Mesenchymal stem cell (in vitro differentiated cells and primary cell): ENCODE measurements at regions not wholly inside any gene's neighbourhood (a gene's known extent, or its start where the extent isn't known, plus 50 kb on each side); places are given as distances from the start of the nearest gene placed in this dataset.

ENCODE experiments used
- DNase-seq: peaks from one replicate; pipeline ENCODE4 v3.0.0-alpha.2; 2013
- H2AFZ ChIP-seq: one replicate; pipeline ENCODE4 v1.6.1; 2013; ENCODE audit warnings: low read depth, mild to moderate bottlenecking, control low read depth, inconsistent platforms, low read length, moderate library complexity
- H2AK5ac ChIP-seq: 2 replicates; pipeline ENCODE4 v1.6.1; 2013; ENCODE audit warnings: low read length, moderate library complexity, mild to moderate bottlenecking, inconsistent platforms; ENCODE audit not compliant: severe bottlenecking
- H2BK120ac ChIP-seq: one replicate; pipeline ENCODE4 v1.6.1; 2013; ENCODE audit warnings: low read depth, mild to moderate bottlenecking, inconsistent platforms, low read length, moderate library complexity
- H2BK12ac ChIP-seq, 2 experiments: one replicate each; pipeline ENCODE4 v1.6.1; 2013; ENCODE audit warnings: inconsistent platforms in 2 of 2, low read length in 2 of 2, mild to moderate bottlenecking in 2 of 2, moderate library complexity in 2 of 2, control low read depth in 1 of 2
- H2BK15ac ChIP-seq: one replicate; pipeline ENCODE4 v1.6.1; 2013; ENCODE audit warnings: mild to moderate bottlenecking, low read depth, inconsistent platforms; ENCODE audit not compliant: poor library complexity, severe bottlenecking
- H2BK5ac ChIP-seq: 2 replicates; pipeline ENCODE4 v1.6.1; 2013; ENCODE audit warnings: low read depth, mild to moderate bottlenecking, low read length, control low read depth, inconsistent platforms; ENCODE audit not compliant: poor library complexity, severe bottlenecking
- H3K14ac ChIP-seq, 2 experiments: one replicate each; pipeline ENCODE4 v1.6.1; 2013; ENCODE audit warnings: inconsistent platforms in 2 of 2, low read length in 2 of 2, control low read depth in 1 of 2, mild to moderate bottlenecking in 1 of 2, moderate library complexity in 1 of 2
- H3K18ac ChIP-seq, 2 experiments: one replicate each; pipeline ENCODE4 v1.6.1; 2013; ENCODE audit warnings: inconsistent platforms in 2 of 2, low read length in 2 of 2, control low read depth in 1 of 2, low read depth in 1 of 2, mild to moderate bottlenecking in 1 of 2
- H3K23ac ChIP-seq, 2 experiments: one replicate each; pipeline ENCODE4 v1.6.1; 2013; ENCODE audit warnings: inconsistent platforms in 2 of 2, low read length in 2 of 2, mild to moderate bottlenecking in 2 of 2, moderate library complexity in 2 of 2, control low read depth in 1 of 2
- H3K27ac ChIP-seq: 2 replicates; pipeline ENCODE4 v1.5.1; 2013; ENCODE audit warnings: mild to moderate bottlenecking, moderate library complexity, low read length, control low read depth, inconsistent platforms; ENCODE audit not compliant: poor library complexity, severe bottlenecking
- H3K27me3 ChIP-seq, 2 experiments: 2 replicates each; pipeline versions ENCODE4 v1.6.1 to v1.7.0; 2013; ENCODE audit warnings: low read length in 2 of 2, mild to moderate bottlenecking in 2 of 2, moderate library complexity in 2 of 2, control low read depth in 1 of 2, inconsistent platforms in 1 of 2; ENCODE audit not compliant: control insufficient read depth in 1 of 2, insufficient read depth in 1 of 2
- H3K36me3 ChIP-seq, 2 experiments: 2 replicates each; pipeline versions ENCODE4 v1.6.1 to v1.7.0; 2013; ENCODE audit warnings: low read length in 2 of 2, control low read depth in 1 of 2, inconsistent platforms in 1 of 2, low read depth in 1 of 2, mild to moderate bottlenecking in 1 of 2; ENCODE audit not compliant: insufficient read depth in 2 of 2, control insufficient read depth in 1 of 2
- H3K4ac ChIP-seq, 2 experiments: one replicate each; pipeline ENCODE4 v1.6.1; 2013; ENCODE audit warnings: inconsistent platforms in 2 of 2, low read length in 2 of 2, mild to moderate bottlenecking in 2 of 2, moderate library complexity in 2 of 2, control low read depth in 1 of 2, low read depth in 1 of 2
- H3K4me1 ChIP-seq: 2 replicates; pipeline ENCODE4 v1.6.1; 2013; ENCODE audit warnings: low read depth, low read length, control low read depth; ENCODE audit not compliant: control insufficient read depth, insufficient read depth
- H3K4me2 ChIP-seq: 2 replicates; pipeline ENCODE4 v1.6.1; 2013; ENCODE audit warnings: low read length, mild to moderate bottlenecking, inconsistent platforms; ENCODE audit not compliant: poor library complexity, severe bottlenecking
- H3K4me3 ChIP-seq, 2 experiments: 2 replicates each; pipeline versions ENCODE4 v1.5.1 to v1.7.0; 2013; ENCODE audit warnings: low read length in 2 of 2, mild to moderate bottlenecking in 2 of 2, control low read depth in 1 of 2, low read depth in 1 of 2; ENCODE audit not compliant: insufficient read depth in 1 of 2
- H3K79me1 ChIP-seq: replicated peaks from 2 replicates; pipeline ENCODE4 v1.6.1; 2013; ENCODE audit warnings: mild to moderate bottlenecking, control low read depth, low read length, inconsistent platforms; ENCODE audit not compliant: poor library complexity, severe bottlenecking
- H3K9ac ChIP-seq: 2 replicates; pipeline ENCODE4 v1.7.0; 2013; ENCODE audit warnings: mild to moderate bottlenecking, low read length, moderate library complexity
- H3K9me3 ChIP-seq: 2 replicates; pipeline ENCODE4 v1.7.0; 2013; ENCODE audit warnings: mild to moderate bottlenecking, low read length; ENCODE audit not compliant: control insufficient read depth
- H4K8ac ChIP-seq: one replicate; pipeline ENCODE4 v1.6.1; 2013; ENCODE audit warnings: inconsistent platforms, mild to moderate bottlenecking, low read length, moderate library complexity
- H4K91ac ChIP-seq: one replicate; pipeline ENCODE4 v1.6.1; 2013; ENCODE audit warnings: mild to moderate bottlenecking, low read length, inconsistent platforms
- WGBS: methylation state at CpG from one replicate; pipeline ENCODE4 v1.1.7; 2013; ENCODE audit warnings: mixed read lengths; 5-methylcytosine and 5-hydroxymethylcytosine counted together

- Histone ChIP-seq H2BK15ac (no peak overlapping the region), H4K8ac (no peak overlapping the region), H2BK12ac (no peak overlapping the region), H4K91ac (no peak overlapping the region), H2AK5ac (no peak overlapping the region), H3K14ac (no peak overlapping the region), H2AFZ (no peak overlapping the region), H3K4me1 (no peaks in the 10 kb centered on the region), H3K27ac (no peak overlapping the region), H3K4me2 (no peak overlapping the region), H3K4ac (no peak overlapping the region), H2BK5ac (no peak overlapping the region), H3K79me1 (no peaks in the 10 kb centered on the region), H3K36me3 (no peaks in the 10 kb centered on the region), H3K4me3 (no peak overlapping the region), H3K23ac (no peak overlapping the region), H3K9me3 (no peaks in the 10 kb centered on the region), H3K27me3 (no peaks in the 10 kb centered on the region), H3K9ac (no peak overlapping the region), H3K18ac (no peak overlapping the region), H2BK120ac (no peak overlapping the region)
- no peak for DNase-seq
- WGBS, result 58% methylated on average over 5 of the region's 5 CpGs
These were observed 658.8 kb upstream of the SGO1 start for GRCh38 chr3:20844851-20845250.

- no peak overlapping the region for H4K91ac ChIP-seq
- no peak overlapping the region for H3K4me3 ChIP-seq
- no peak overlapping the region for H3K27ac ChIP-seq
- H3K4me2 ChIP-seq, result no peak overlapping the region
- no peak for DNase-seq
- H3K9ac ChIP-seq, result no peak overlapping the region
- H3K23ac ChIP-seq, result no peak overlapping the region
- H2BK120ac ChIP-seq, result no peak overlapping the region
- no peak overlapping the region for H2BK15ac ChIP-seq
- H3K4ac ChIP-seq, result no peak overlapping the region
- no peak overlapping the region for H2AK5ac ChIP-seq
- H3K9me3 ChIP-seq, result no peaks in the 10 kb centered on the region
- no peak overlapping the region for H3K18ac ChIP-seq
- H3K79me1 ChIP-seq, result no peaks in the 10 kb centered on the region
- no peak overlapping the region for H2BK5ac ChIP-seq
- WGBS, result 88% methylated on average over 2 of the region's 3 CpGs
- H3K14ac ChIP-seq, result no peak overlapping the region
- H3K4me1 ChIP-seq, result no peaks in the 10 kb centered on the region
- no peak overlapping the region for H2AFZ ChIP-seq
- no peaks in the 10 kb centered on the region for H3K36me3 ChIP-seq
- H2BK12ac ChIP-seq, result no peak overlapping the region
- H4K8ac ChIP-seq, result no peak overlapping the region
- no peaks in the 10 kb centered on the region for H3K27me3 ChIP-seq
These were observed 656.8 kb upstream of the SGO1 start for GRCh38 chr3:20842594-20843436.

- Histone ChIP-seq H3K36me3 (no peaks in the 10 kb centered on the region), H4K8ac (no peak overlapping the region), H3K23ac (no peak overlapping the region), H3K9me3 (no peaks in the 10 kb centered on the region), H3K14ac (no peak overlapping the region), H3K79me1 (no peaks in the 10 kb centered on the region), H3K27me3 (no peaks in the 10 kb centered on the region), H2BK12ac (no peak overlapping the region), H2BK120ac (no peak overlapping the region), H3K18ac (no peak overlapping the region), H3K27ac (no peak overlapping the region), H4K91ac (no peak overlapping the region), H3K9ac (no peak overlapping the region), H3K4ac (no peak overlapping the region), H3K4me1 (no peaks in the 10 kb centered on the region), H3K4me2 (no peak overlapping the region), H2BK15ac (no peak overlapping the region), H2AK5ac (no peak overlapping the region), H2BK5ac (no peak overlapping the region), H3K4me3 (no peak overlapping the region), H2AFZ (no peak overlapping the region)
- DNase-seq, result no peak
- WGBS, result 92% methylated on average over 6 of the region's 6 CpGs
These were observed 656.0 kb upstream of the SGO1 start for GRCh38 chr3:20842002-20842401.

GRCh38 chr3:20837676-20838302 is 651.8 kb upstream of the SGO1 start:
- H2BK120ac ChIP-seq, result no peak overlapping the region
- H2AFZ ChIP-seq, result no peak overlapping the region
- no peak for DNase-seq
- no peak overlapping the region for H3K9ac ChIP-seq
- no peak overlapping the region for H2BK12ac ChIP-seq
- no peak overlapping the region for H3K4me3 ChIP-seq
- H3K18ac ChIP-seq, result no peak overlapping the region
- no peak overlapping the region for H2BK15ac ChIP-seq
- no peaks in the 10 kb centered on the region for H3K36me3 ChIP-seq
- H3K4me1 ChIP-seq, result no peaks in the 10 kb centered on the region
- no peaks in the 10 kb centered on the region for H3K9me3 ChIP-seq
- H3K4me2 ChIP-seq, result no peak overlapping the region
- no peak overlapping the region for H3K23ac ChIP-seq
- H4K8ac ChIP-seq, result no peak overlapping the region
- WGBS, result 60% methylated on average over 1 of the region's 3 CpGs
- H2AK5ac ChIP-seq, result no peak overlapping the region
- H3K4ac ChIP-seq, result no peak overlapping the region
- H3K27ac ChIP-seq, result no peak overlapping the region
- no peaks in the 10 kb centered on the region for H3K79me1 ChIP-seq
- no peaks in the 10 kb centered on the region for H3K27me3 ChIP-seq
- no peak overlapping the region for H2BK5ac ChIP-seq
- no peak overlapping the region for H3K14ac ChIP-seq
- H4K91ac ChIP-seq, result no peak overlapping the region
